GM12892 (cell line): ENCODE measurements at regions not wholly inside any gene's neighbourhood (a gene's known extent, or its start where the extent isn't known, plus 50 kb on each side); places are given as distances from the start of the nearest gene placed in this dataset.

ENCODE experiments used
- POLR2A ChIP-seq: IDR thresholded peaks from 2 replicates; pipeline ENCODE4 v1.6.1; 2011; ENCODE audit warnings: low read depth, low read length, control low read depth
- POLR2AphosphoS5 ChIP-seq: IDR thresholded peaks from 2 replicates; pipeline ENCODE4 v1.6.1; 2011; ENCODE audit warnings: low read depth, low read length, control low read depth

DNA sequence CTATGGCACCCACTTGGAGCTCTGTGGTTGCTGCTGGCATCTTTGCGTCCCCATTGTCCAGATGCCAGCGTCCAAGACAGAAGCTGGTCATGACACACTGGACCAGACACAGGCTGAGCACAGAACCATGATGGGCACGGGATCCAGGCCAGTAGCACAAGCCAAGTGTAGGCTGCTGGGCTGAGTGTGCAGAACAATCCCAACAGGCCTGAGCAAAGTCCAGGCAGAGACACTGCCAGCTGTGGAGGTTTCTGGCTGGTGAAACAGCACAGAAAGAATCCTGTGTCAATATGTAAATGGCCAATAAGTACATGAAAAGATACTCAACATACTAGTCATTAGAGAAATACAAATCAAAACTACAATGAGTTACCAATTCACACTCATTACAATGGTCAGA, 705.4 kb downstream of the METTL4 start:
- no peak for TF ChIP-seq POLR2A
- no peak for TF ChIP-seq POLR2AphosphoS5
